GM19025 (cell line): ENCODE measurements at regions not wholly inside any gene's neighbourhood (a gene's known extent, or its start where the extent isn't known, plus 50 kb on each side); places are given as distances from the start of the nearest gene placed in this dataset.

Experiments
- ATAC-seq: cut with Tn5 transposase; IDR thresholded peaks from one replicate; pipeline ENCODE4 v1.9.1; 2021; ENCODE audit warnings: mild to moderate bottlenecking, low read depth, moderate library complexity; ENCODE audit not compliant: unreplicated experiment

- no peak for ATAC-seq
Measured at GRCh38 chr9:87434366-87434765, 63.3 kb upstream of the DAPK1 start.

- ATAC-seq, result no peak
Measured at GRCh38 chr9:87435189-87435880, 62.3 kb upstream of the DAPK1 start.

- no peak for ATAC-seq
Measured at GRCh38 chr9:87436716-87437115, 61.0 kb upstream of the DAPK1 start.

GRCh38 chr9:87437966-87438365 is 59.7 kb upstream of the DAPK1 start:
- no peak for ATAC-seq

- no peak for ATAC-seq
Measured at GRCh38 chr9:87441251-87441650, 56.4 kb upstream of the DAPK1 start.

GRCh38 chr9:87442451-87442850 is 55.2 kb upstream of the DAPK1 start:
- ATAC-seq, result no peak

GRCh38 chr9:87443006-87443405 is 54.7 kb upstream of the DAPK1 start:
- no peak for ATAC-seq

- no peak for ATAC-seq
Measured at GRCh38 chr9:87443461-87443860, 54.2 kb upstream of the DAPK1 start.

GRCh38 chr9:87445646-87446045 is 52.0 kb upstream of the DAPK1 start:
- peak; percentile 99 for ATAC-seq

- ATAC-seq, result no peak
Measured at GRCh38 chr9:87446527-87446926, 51.1 kb upstream of the DAPK1 start.

GRCh38 chr9:87447547-87448432 is 49.9 kb upstream of the DAPK1 start:
- no peak for ATAC-seq
